Neuronal stem cell (in vitro differentiated cells): ENCODE measurements at regions not wholly inside any gene's neighbourhood (a gene's known extent, or its start where the extent isn't known, plus 50 kb on each side); places are given as distances from the start of the nearest gene placed in this dataset.
"Not testable (repeated sequence)": the region's sequence is repeated elsewhere in the genome, so short reads cannot be mapped to it uniquely, and the experiment has no call there.

ENCODE experiments used
- DNase-seq: peaks from one replicate; pipeline ENCODE4 v3.0.0-alpha.2; 2013; ENCODE audit warnings: low spot score
- H2AFZ ChIP-seq: one replicate; pipeline ENCODE4 v1.6.1; 2013; ENCODE audit warnings: mild to moderate bottlenecking, low read length, inconsistent platforms
- H2AK5ac ChIP-seq: 2 replicates; pipeline ENCODE4 v1.6.1; 2013; ENCODE audit warnings: low read depth, mild to moderate bottlenecking, inconsistent platforms, low read length, moderate library complexity, mixed read lengths
- H2BK120ac ChIP-seq: 2 replicates; pipeline ENCODE4 v1.6.1; 2013; ENCODE audit warnings: low read depth, mild to moderate bottlenecking, inconsistent platforms, low read length, moderate library complexity, mixed read lengths
- H2BK12ac ChIP-seq: one replicate; pipeline ENCODE4 v1.6.1; 2013; ENCODE audit warnings: low read length, inconsistent platforms
- H2BK15ac ChIP-seq: 2 replicates; pipeline ENCODE4 v1.6.1; 2013; ENCODE audit warnings: mild to moderate bottlenecking, low read length, inconsistent platforms, mixed read lengths
- H2BK5ac ChIP-seq: one replicate; pipeline ENCODE4 v1.6.1; 2013; ENCODE audit warnings: inconsistent platforms, mild to moderate bottlenecking, low read length, moderate library complexity
- H3K14ac ChIP-seq: one replicate; pipeline ENCODE4 v1.6.1; 2013; ENCODE audit warnings: low read length, inconsistent platforms
- H3K18ac ChIP-seq: 2 replicates; pipeline ENCODE4 v1.6.1; 2013; ENCODE audit warnings: low read length, inconsistent platforms
- H3K23ac ChIP-seq: 2 replicates; pipeline ENCODE4 v1.6.1; 2013; ENCODE audit warnings: low read depth, mild to moderate bottlenecking, mixed read lengths, low read length, inconsistent platforms; ENCODE audit not compliant: poor library complexity
- H3K27ac ChIP-seq: replicated peaks from 3 replicates; pipeline ENCODE4 v1.5.1; 2013; ENCODE audit warnings: low read length, inconsistent platforms
- H3K27me3 ChIP-seq, 3 experiments: 2 replicates each; pipeline ENCODE4 v1.6.1; 2013; ENCODE audit warnings: low read length in 3 of 3, mild to moderate bottlenecking in 2 of 3, inconsistent platforms in 1 of 3, low read depth in 1 of 3, mixed read lengths in 1 of 3, moderate library complexity in 1 of 3; ENCODE audit not compliant: control insufficient read depth in 3 of 3, insufficient read depth in 3 of 3
- H3K36me3 ChIP-seq, 2 donors: replicated peaks in 1 of 2; 2 replicates each; pipeline ENCODE4 v1.6.1; 2013; ENCODE audit warnings: low read length in 2 of 2; ENCODE audit not compliant: control insufficient read depth in 2 of 2, insufficient read depth in 2 of 2
- H3K4ac ChIP-seq: 2 replicates; pipeline ENCODE4 v1.6.1; 2013; ENCODE audit warnings: inconsistent platforms, mild to moderate bottlenecking, low read length, moderate library complexity
- H3K4me1 ChIP-seq, 2 donors: 1 replicate in 1 of 2; 2 replicates in 1 of 2; pipeline ENCODE4 v1.6.1; 2013; ENCODE audit warnings: low read length in 2 of 2, low read depth in 1 of 2; ENCODE audit not compliant: control insufficient read depth in 2 of 2, insufficient read depth in 1 of 2
- H3K4me2 ChIP-seq: one replicate; pipeline ENCODE4 v1.6.1; 2013; ENCODE audit warnings: mild to moderate bottlenecking, low read length, inconsistent platforms; ENCODE audit not compliant: insufficient read depth, poor library complexity, severe bottlenecking
- H3K4me3 ChIP-seq, 2 donors: 2 replicates each; pipeline ENCODE4 v1.5.1; 2013; ENCODE audit warnings: low read length in 2 of 2, mild to moderate bottlenecking in 2 of 2, inconsistent platforms in 1 of 2, moderate library complexity in 1 of 2
- H3K79me1 ChIP-seq: one replicate; pipeline ENCODE4 v1.6.1; 2013; ENCODE audit warnings: low read depth, mild to moderate bottlenecking, inconsistent platforms, low read length, moderate library complexity
- H3K9ac ChIP-seq: one replicate; pipeline ENCODE4 v1.6.1; 2013; ENCODE audit warnings: mild to moderate bottlenecking, low read depth, low read length, inconsistent platforms; ENCODE audit not compliant: poor library complexity
- H3K9me3 ChIP-seq, 2 donors: replicated peaks in 1 of 2; 2 replicates each; pipeline versions ENCODE3 to v1.6.1; 2013; ENCODE audit warnings: low read length in 2 of 2, mild to moderate bottlenecking in 2 of 2, inconsistent platforms in 1 of 2, low read depth in 1 of 2, mixed read lengths in 1 of 2, moderate library complexity in 1 of 2; ENCODE audit not compliant: control insufficient read depth in 2 of 2, insufficient read depth in 1 of 2
- H4K8ac ChIP-seq: one replicate; pipeline ENCODE4 v1.6.1; 2013; ENCODE audit warnings: low read depth, mild to moderate bottlenecking, inconsistent platforms, low read length, moderate library complexity
- H4K91ac ChIP-seq: one replicate; pipeline ENCODE4 v1.6.1; 2013; ENCODE audit warnings: low read length, low read depth, mild to moderate bottlenecking, inconsistent platforms; ENCODE audit not compliant: poor library complexity
- WGBS, 2 donors: extraction: QIAGEN DNeasy Blood & Tissue Kit; methylation state at CpG; one replicate each; pipeline ENCODE4 v1.1.7; 2013; ENCODE audit warnings: missing lambda C conversion rate in 2 of 2, mixed read lengths in 1 of 2; ENCODE audit not compliant: insufficient read length in 2 of 2, insufficient replicate concordance in 1 of 2; ENCODE audit errors: extremely low coverage in 2 of 2; 5-methylcytosine and 5-hydroxymethylcytosine counted together

DNA sequence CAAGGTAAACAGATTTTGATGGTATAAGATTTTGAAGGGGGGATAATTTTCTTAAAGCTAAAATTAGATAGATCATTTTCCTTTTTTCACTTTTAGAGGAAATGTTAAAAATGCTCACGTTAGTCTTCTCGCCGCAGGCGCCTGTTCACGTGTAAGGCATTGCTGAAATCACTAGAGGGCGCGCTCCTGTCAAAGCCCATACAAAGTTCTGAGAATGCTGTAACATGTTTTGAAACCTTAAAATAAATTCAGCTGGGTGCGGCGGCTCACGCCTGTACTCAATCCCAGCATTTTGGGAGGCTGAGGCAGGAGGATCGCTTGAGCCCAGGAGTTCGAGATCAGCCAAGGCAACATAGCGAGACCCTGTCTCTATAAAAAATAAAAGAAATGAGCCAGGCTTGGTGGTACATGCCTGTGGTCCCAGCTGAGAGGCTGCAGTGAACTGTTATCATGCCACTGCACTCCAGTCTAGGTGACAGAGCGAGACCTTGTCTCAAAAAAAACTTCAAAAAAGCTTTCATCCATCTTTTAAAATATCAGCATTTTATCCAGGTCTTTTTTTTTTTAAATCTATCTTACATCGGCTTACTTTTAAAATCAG lies 138.0 kb downstream of the RBMX2 start:
- Histone ChIP-seq H3K4ac (no peak overlapping the region), H3K4me1 (no peaks in the 10 kb centered on the region), H2BK15ac (no peak overlapping the region), H3K27me3 (peaks cover 0 to 38% (median 0%) of the 10 kb centered on the region in 3 experiments), H4K91ac (no peak overlapping the region), H3K9me3 (no peaks in the 10 kb centered on the region), H3K4me3 (no peak overlapping the region), H2BK120ac (no peak overlapping the region), H3K14ac (no peak overlapping the region), H3K18ac (no peak overlapping the region), H4K8ac (no peak overlapping the region), H2BK5ac (no peak overlapping the region), H3K23ac (no peak overlapping the region), H3K9ac (no peak overlapping the region), H3K4me2 (no peak overlapping the region), H3K36me3 (no peaks in the 10 kb centered on the region), H2AK5ac (no peak overlapping the region), H3K27ac (no peak overlapping the region), H2AFZ (no peak overlapping the region), H3K79me1 (no peaks in the 10 kb centered on the region), H2BK12ac (no peak overlapping the region)
- DNase-seq, result peak; percentile 14
- no CpG with 5 or more reads among the region's 15 CpGs for WGBS, 2 donors

DNA sequence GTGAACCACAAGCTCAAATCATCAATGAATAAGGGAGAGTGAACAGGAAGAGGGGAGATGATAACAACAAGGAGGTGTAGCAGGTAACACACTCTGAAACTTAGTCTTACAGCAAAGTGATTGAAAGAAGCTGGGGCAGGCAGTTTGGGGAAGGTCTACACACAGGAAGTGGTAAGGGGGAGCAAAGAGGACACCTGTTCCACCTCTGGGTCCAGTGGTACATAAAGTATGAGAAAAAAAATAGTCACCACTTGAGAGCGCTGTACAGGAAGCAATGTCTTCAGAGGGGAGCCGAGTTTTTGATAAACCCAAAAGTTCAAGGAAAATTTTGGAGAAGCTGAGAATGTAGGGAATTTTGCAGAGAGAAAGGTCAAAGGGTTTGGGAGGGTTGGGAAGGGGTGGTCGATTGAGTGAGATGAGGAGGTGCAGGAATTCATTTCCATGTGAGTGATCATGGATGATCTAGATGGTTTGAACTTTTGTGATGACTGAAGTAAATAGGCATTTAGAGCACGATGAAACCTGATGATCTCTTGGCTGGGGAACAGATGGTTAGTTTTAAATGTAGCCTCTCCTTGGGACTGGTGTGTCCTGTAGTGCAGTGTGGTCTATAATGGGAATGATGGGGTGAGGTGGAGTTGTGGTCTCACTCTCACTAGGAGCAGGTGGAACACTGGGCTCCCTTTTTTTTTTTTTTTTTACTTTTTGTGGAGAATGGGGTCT lies 142.0 kb downstream of the RBMX2 start:
- WGBS, 2 donors, result 100% methylated on average over 1 of the region's 4 CpGs; no CpG with 5 or more reads in 1 of the 2 donors

GRCh38 chrX:130545796-130546195 lies 144.0 kb downstream of the RBMX2 start:
- no peak overlapping the region for H3K4ac ChIP-seq
- no peaks in the 10 kb centered on the region for H3K79me1 ChIP-seq
- no peak overlapping the region for H2BK12ac ChIP-seq
- H3K4me2 ChIP-seq, result no peak overlapping the region
- H2BK120ac ChIP-seq, result no peak overlapping the region
- no peaks in the 10 kb centered on the region for H3K4me1 ChIP-seq
- H2AK5ac ChIP-seq, result no peak overlapping the region
- no peak overlapping the region for H2AFZ ChIP-seq
- no peak overlapping the region for H4K8ac ChIP-seq
- no peak overlapping the region for H3K27ac ChIP-seq
- H3K18ac ChIP-seq, result no peak overlapping the region
- H4K91ac ChIP-seq, result no peak overlapping the region
- no peaks in the 10 kb centered on the region for H3K36me3 ChIP-seq
- no peak for DNase-seq
- H3K9ac ChIP-seq, result no peak overlapping the region
- H2BK15ac ChIP-seq, result no peak overlapping the region
- no peak overlapping the region for H3K4me3 ChIP-seq
- H3K27me3 ChIP-seq, result peaks cover 0 to 23% (median 0%) of the 10 kb centered on the region in 3 experiments
- no CpG with 5 or more reads among the region's 2 CpGs for WGBS, 2 donors
- no peak overlapping the region for H2BK5ac ChIP-seq
- H3K14ac ChIP-seq, result no peak overlapping the region
- H3K23ac ChIP-seq, result no peak overlapping the region
- H3K9me3 ChIP-seq, result no peaks in the 10 kb centered on the region

More for the DNA sequence above, 142.0 kb downstream of the RBMX2 start:
- H3K9me3 ChIP-seq, result no peaks in the 10 kb centered on the region
- no peak overlapping the region for H3K18ac ChIP-seq
- no peaks in the 10 kb centered on the region for H3K79me1 ChIP-seq
- no peak overlapping the region for H4K8ac ChIP-seq
- no peak overlapping the region for H2BK5ac ChIP-seq
- H2BK120ac ChIP-seq, result no peak overlapping the region
- H4K91ac ChIP-seq, result no peak overlapping the region
- no peak overlapping the region for H3K27ac ChIP-seq
- H2BK12ac ChIP-seq, result no peak overlapping the region
- DNase-seq, result no peak
- peaks cover 0 to 16% (median 0%) of the 10 kb centered on the region in 3 experiments for H3K27me3 ChIP-seq
- H3K9ac ChIP-seq, result no peak overlapping the region
- no peak overlapping the region for H3K4me2 ChIP-seq
- no peak overlapping the region for H3K4me3 ChIP-seq
- H3K14ac ChIP-seq, result no peak overlapping the region
- no peak overlapping the region for H2AFZ ChIP-seq
- no peak overlapping the region for H3K23ac ChIP-seq
- no peak overlapping the region for H2AK5ac ChIP-seq
- H3K36me3 ChIP-seq, result no peaks in the 10 kb centered on the region
- no peak overlapping the region for H2BK15ac ChIP-seq
- no peaks in the 10 kb centered on the region for H3K4me1 ChIP-seq
- H3K4ac ChIP-seq, result no peak overlapping the region

DNA sequence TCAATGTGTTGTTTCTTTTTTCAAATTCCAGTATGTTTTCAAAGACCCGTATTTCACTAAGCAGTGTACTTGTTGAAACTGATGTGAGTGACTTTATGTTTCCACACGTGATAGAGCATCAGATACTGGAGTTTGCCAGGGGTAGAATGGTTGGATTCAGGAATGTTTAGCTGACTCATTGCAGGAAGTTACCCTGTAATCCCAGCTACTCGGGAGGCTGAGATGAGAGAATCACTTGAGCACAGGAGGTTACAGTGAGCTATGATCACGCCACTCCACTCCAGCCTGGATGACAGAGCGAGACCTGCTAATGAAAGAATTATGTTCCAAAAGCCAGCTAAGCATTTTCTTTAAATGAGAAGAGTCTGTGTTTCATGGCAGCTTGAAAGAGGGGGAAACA lies 147.6 kb downstream of the RBMX2 start:
- not testable (repeated sequence) for H2BK120ac ChIP-seq, H4K91ac ChIP-seq, H3K23ac ChIP-seq, H3K4me1 ChIP-seq, H3K79me1 ChIP-seq, H2AK5ac ChIP-seq, H3K9me3 ChIP-seq, H3K9ac ChIP-seq, DNase-seq, H2BK12ac ChIP-seq, H3K27ac ChIP-seq, H3K14ac ChIP-seq, H3K36me3 ChIP-seq, H3K4ac ChIP-seq, H3K4me2 ChIP-seq, H3K4me3 ChIP-seq, H3K18ac ChIP-seq, H2AFZ ChIP-seq, H2BK5ac ChIP-seq, H2BK15ac ChIP-seq, H4K8ac ChIP-seq
- H3K27me3 ChIP-seq, result peaks cover 0 to 45% (median 0%) of the 10 kb centered on the region in 3 experiments
- WGBS, 2 donors, result no CpG with 5 or more reads among the region's 5 CpGs
